Astrocyte of the cerebellum (primary cell): ENCODE measurements at regions not wholly inside any gene's neighbourhood (a gene's known extent, or its start where the extent isn't known, plus 50 kb on each side); places are given as distances from the start of the nearest gene placed in this dataset.

Experiments
- DNase-seq: peaks from one replicate; pipeline ENCODE4 v3.0.0-alpha.2; 2011; ENCODE audit warnings: low read depth
- H3K4me3 ChIP-seq: 2 replicates; pipeline ENCODE4 v1.5.1; 2011; ENCODE audit warnings: mild to moderate bottlenecking, low read depth, low read length, moderate library complexity
- CTCF ChIP-seq: IDR thresholded peaks from 2 replicates; pipeline ENCODE4 v1.5.1; 2012; ENCODE audit warnings: low read length, low read depth, moderate library complexity, mild to moderate bottlenecking; ENCODE audit errors: missing control alignments
- in situ Hi-C: cut with HindIII; loops from 2 replicates; pipeline ENCODE4 v1.10.0; 2017; ENCODE audit warnings: low sequenced_read_pairs

- in situ Hi-C loops: no loop called here
- H3K4me3 ChIP-seq: no peak overlapping the region
- DNase-seq: no peak
- no peak for TF ChIP-seq CTCF
Observed at GRCh38 chr4:108488865-108489264, 131.5 kb upstream of the RPL34 start.

- H3K4me3 ChIP-seq: no peak overlapping the region
- in situ Hi-C loops: no loop called here
- DNase-seq: no peak
- TF ChIP-seq CTCF: no peak
Observed at GRCh38 chr4:108486046-108486445, 134.3 kb upstream of the RPL34 start.

- TF ChIP-seq CTCF: no peak
- no peak overlapping the region for H3K4me3 ChIP-seq
- in situ Hi-C loops: no loop called here
- no peak for DNase-seq
Observed at GRCh38 chr4:108484187-108484586, 136.2 kb upstream of the RPL34 start.

GRCh38 chr4:108483650-108484049, 136.7 kb upstream of the RPL34 start:
- no peak for DNase-seq
- in situ Hi-C loops: no loop called here
- TF ChIP-seq CTCF: no peak
- no peak overlapping the region for H3K4me3 ChIP-seq

GRCh38 chr4:108483079-108483478, 137.3 kb upstream of the RPL34 start:
- no peak for DNase-seq
- no peak for TF ChIP-seq CTCF
- in situ Hi-C loops: no loop called here
- no peak overlapping the region for H3K4me3 ChIP-seq

GRCh38 chr4:108480881-108481280, 139.5 kb upstream of the RPL34 start:
- no peak for TF ChIP-seq CTCF
- H3K4me3 ChIP-seq: no peak overlapping the region
- DNase-seq: no peak
- in situ Hi-C loops: no loop called here

- in situ Hi-C loops: no loop called here
- no peak for TF ChIP-seq CTCF
- DNase-seq: no peak
- H3K4me3 ChIP-seq: no peak overlapping the region
Observed at GRCh38 chr4:108477527-108478108, 142.8 kb upstream of the RPL34 start.
